Stimulated activated CD4-positive, alpha-beta T cell treated with anti-CD3 and anti-CD28 coated beads, Interleukin-15, amount 100 ng/mL, for 1 hour (primary cell): ENCODE measurements at regions not wholly inside any gene's neighbourhood (a gene's known extent, or its start where the extent isn't known, plus 50 kb on each side); places are given as distances from the start of the nearest gene placed in this dataset.

ENCODE experiments used
- DNase-seq, 2 donors: peaks; one replicate each; pipeline ENCODE4 v3.0.0-alpha.2; 2020; ENCODE audit warnings: low read depth in 1 of 2, low spot score in 1 of 2

DNA sequence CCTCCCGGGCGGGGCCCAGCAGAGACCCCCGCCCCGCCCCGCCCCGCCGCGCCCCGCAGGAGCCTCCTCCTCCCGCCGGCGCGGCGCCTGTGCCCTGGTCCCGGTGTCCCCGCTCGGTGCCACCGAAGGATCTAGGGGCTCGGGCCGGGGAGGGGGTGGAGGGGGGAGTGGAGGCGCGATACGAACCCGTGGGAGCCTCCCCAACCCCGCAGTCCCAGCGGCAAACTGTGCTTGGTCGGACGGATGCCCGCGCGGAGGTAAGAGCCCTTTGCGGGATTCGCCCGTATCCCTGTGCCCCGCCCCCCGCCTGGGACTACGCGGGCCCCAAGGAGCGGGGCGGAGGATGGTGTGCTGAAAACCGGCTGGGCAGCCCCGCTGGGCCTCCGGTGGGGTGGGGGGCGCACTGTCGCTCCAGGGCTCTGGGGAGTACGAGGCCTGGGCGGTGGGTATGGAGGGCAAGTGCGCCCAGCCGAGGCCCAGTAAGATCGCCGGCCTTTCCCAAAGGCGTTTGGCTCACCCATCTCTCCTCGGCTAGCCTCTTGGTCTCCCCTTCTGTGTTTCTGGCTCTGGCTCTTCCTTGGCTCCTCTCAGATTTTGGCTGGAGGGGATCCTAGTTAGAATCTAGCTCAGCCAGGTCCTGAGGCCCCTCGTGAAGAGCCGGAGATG lies 65.6 kb upstream of the POLG start:
- no peak for DNase-seq

DNA sequence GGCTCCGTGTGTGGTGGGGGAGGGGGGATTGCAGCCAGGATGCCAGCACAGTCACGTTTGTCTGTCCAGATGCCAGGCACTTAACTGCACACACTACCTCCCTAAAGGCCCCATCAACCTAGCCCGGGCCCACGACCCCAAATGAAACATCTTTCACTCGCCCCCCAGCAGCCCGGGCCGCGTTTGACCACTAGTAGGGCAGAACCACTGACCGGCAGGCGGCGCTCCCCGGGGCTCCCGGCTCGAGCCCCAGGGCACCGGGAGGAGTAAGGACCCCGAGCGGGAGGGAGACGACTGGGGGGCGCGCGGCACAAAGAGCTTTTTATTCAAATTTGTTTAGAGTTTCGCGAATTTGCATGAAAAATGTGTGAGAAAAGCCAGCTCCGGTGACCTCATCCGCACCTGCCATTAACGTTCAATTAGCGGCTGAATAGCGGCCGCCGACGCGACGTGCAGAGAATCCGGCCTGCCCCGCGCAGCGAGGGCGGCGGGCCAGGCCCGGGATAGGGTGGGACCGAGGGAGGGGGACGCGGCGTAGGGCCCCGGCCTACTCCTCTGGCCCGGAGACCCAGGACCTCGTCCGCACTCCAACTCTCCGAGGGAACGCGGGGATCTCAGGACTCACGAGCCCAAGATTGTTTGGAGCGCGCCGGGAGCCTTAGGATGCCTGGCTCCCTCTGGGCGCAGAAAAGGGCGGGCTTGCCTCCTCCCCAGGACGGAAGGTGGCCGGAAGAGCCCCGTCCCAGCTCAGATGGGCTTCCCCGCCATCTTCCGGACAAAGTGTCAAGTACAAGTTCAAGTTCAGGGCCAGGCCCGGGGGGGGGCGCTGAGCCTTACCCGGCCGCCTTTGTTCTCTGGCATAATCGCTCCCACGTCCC lies 64.9 kb upstream of the POLG start:
- DNase-seq, result no peak

DNA sequence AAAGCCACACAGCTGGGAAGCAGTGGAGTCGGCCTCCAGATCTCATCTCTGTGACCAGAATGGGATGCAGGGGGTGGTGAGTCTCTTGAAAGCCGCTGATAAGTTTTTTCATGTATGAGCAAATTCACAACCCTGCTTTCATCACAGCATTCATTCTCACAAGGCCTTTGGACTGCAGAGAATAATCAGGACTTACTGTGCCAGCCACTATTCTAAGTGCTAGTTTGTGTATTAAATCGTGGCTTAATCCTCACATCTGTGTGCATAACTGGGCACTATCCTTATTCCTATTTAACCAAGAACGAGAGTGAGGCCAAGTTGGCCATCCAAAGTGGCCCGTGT lies 64.2 kb upstream of the POLG start:
- DNase-seq, result no peak

DNA sequence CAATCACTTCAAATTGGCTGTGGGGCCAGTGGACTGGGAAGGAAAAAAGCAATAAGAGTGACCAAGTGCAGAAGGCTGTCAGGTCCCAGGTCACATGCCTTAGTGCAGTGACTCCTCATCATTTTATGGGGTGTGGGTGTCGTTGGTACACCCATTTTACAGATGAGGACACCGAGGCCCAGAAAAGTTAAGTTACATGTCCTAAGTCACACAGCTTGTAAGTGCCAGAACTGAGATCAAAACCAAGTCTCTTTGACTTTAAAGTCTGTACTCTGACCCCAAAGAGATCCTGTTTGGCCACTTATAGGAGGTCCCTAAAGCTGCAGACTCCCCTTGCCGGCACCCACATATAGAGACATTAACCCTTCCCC lies 63.0 kb upstream of the POLG start:
- DNase-seq, result no peak

DNA sequence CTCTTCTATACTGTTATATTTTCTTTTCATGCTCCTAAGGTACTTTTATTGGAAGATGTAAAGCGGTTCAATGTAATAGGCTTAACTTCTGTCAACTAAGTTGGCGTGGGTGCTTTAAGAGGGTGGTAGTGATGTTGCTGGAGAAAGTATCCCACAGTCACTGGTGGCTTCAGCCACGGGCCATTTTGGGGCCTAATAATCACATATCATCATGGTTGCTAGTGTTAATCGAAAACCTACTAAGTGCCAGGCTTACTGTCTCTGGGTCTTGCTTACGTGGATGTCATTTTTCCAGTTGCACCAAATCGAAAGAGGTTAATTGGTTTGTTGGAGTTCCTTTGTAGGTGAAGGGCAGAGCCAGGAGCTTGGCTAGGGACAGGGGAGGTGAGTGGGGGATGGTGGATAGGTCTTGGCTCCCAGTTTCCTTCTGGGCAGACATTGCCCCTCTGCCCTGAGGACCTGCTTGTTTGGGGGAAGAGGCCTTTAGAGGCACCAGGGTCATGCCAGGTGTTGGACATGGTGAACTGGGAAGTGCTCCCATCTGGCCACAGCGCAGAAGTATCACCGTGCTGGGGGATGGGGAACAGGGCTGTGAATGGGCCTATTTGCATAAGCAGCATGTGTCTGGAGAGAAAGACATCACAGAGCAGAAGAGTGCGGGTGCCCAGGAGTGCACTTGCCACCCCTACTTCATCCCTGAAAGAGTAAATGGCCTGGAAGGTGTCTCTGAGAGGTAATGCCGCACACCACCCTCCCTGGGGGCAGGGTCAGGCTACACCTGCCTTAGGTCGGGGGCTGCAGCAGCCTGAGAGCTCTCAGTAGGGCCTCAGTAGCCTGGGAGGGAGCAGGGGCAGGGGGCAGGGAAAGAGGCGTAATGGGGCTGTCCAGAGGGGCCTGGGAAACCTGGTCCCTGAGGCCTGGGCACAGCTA lies 62.4 kb upstream of the POLG start:
- no peak for DNase-seq

DNA sequence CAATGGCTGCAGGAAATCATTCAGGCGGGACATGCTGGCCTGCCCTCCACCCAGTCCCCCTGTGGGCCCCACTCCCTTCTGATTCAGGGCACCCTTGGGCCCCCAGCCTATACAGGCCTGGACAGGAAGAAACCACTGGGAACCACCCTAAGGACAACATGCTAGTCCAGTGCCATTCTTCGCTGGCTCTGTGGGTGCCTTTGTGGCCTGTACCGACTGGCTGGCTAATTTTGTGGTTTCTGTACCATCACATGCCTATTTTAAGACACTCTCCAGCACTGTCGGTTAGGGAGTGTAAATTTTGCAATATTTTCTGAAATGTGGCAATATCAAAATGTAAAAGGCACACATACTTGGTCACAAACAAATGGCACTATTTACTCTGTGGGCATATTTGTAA lies 61.4 kb upstream of the POLG start:
- DNase-seq, result no peak

DNA sequence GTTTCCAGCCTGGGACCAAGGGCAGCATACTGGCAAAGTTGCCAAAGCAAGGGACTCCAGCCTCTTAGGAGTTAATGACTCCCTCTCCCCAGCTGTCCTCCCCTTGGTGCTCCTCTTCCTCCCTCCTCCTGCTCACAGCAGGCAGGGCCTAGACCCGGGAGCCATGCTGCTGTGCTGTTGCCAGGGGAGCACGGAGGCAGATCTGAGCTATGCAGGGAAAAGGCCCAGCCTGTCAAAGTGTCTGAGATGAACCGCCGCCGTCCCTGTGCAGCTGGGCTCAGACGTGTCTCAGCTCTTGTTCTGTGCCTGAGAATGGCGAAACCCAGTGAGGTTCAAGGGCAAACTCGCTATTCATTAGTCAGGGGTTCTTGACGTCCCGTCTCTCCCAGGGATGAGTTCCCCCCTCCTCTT lies 60.8 kb upstream of the POLG start:
- DNase-seq, result no peak

DNA sequence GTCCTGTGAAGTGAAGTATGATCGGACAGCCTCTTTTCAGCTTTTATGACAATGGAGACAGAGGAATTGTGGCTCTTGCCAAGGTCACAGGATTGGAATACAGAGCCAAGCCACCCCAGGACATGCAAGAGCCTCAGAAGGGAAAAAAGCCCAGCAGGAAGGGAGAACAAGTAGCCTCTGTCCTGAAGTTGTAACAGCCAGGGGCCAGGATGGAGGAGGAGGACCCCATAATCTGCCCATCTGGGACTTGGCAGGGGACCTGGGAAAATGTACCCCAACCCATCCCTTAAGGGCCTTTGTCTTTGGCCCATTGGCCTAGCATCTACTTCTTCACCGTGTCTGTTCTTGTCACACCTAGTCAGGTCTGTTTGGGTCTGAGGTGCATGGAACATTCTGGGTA lies 60.4 kb upstream of the POLG start:
- DNase-seq, result no peak

DNA sequence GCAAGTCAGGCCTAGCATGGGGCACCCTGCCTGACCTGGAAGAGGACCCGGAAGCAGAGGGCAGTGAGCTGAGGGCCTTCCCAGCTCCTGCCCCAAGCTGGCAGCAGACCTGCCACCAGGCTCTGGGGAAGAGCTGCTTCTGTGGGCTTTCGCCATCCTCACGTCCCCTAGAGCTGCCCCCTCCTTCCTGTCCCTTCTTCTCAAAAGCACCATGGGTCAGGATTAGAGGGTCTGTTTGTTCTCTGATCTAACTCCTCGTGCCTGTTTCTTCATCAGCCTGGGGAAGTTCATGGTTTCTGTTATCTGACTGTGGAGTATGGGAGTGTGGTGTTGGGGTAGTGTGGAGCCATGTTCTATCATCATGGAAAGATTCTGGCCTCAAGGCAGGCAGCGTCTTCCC lies 58.4 kb upstream of the POLG start:
- DNase-seq, result no peak

DNA sequence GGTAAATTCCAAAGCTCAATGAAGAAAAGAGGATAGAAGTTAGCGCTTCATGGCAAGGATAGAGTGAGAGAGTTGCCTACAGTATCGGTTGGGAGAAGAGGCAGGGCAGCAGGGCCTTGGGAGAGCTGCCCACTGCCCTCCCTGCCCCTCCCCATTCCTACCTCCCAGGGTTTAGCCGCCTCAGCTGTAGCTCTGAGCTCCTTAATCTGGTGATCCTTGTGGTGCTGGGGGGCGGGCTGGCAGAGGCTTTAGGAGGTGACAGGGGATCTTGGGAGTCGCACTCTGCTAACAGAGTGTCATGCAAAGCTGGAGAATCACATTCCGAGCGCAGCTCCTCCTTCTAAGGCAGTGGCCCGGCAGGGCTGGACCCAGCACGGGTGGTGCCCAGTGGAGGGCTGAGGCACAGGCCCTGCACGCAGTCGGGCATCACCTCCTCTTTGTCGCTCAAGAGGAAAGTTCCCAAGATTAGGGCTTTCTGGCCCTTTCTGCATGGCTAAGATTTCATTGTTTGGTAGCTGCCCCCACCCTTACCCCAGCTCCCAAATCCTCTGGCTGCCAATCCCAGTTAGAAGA lies 57.1 kb upstream of the POLG start:
- DNase-seq, result no peak

DNA sequence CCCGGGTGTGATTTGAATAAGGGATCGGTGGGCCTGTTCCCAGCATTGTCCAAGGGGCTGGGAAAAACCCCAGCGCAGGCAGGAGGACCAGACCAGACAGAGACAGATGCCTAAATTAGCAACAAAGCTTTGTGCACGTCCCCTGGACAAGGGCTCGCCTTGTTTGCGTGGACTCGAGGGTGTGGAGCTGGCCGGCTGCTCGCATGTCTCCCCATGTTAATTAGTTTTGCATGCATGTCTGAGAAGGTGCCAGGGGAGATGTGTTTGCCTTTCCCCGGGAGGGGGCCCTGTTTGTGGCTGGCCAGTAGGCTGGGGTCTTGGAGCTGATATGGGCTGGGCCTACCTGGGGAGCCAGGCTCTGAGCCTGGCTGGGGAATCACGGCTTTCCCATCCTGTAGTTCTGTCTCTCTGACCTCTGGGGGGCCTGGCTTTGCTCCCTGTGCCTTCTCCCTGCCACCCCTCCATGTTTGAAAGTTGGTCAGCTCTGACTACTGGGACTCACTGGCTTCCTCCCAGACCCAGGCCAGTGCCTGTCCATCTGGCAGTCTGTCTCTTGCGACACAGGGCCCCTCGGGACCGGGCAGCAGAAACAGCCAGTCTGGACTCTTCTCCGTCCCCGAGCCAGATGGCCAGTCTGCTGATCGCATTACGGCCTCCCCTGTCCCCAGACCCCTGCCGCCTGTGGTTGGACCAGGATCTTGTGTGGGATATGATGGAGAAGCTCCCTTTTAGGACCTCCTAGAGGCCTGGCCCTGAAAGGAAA lies 55.4 kb upstream of the POLG start:
- no peak for DNase-seq

DNA sequence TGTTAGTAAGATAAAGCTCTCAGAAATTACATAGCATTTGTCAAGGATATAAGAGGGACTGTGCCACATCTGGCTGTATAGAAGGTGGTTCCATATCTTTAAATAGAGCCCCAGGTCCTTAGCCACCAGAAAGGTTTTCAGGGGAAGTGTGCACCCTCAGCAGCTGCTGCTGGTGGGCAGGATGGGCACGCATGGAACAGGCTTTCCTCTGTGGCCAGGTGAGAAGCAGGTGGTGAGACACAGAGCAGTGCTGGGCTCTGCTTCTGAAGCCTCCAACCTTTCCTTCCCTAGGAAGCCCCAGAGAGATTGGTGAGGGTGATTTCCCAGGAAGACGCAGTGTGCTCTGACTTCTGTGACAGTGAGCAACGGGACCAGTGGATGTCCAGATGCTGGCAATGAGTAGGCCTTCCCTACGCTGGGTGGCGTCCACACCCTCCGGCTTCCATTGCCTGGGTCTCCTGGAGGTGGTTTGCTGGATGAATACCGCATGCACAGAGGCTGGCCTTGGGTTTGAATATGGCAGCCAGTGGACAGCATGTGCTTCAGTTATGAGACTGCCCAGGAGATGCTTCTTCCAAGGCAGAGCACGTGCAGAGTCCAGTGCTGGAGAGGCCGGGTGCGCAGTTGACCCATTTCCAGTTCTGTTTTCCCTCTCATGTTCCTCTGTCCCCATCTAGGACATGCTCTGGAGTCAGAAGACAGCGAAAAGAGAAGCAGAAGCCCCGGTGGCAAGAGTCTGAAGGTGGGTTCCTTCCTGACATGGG lies 52.7 kb upstream of the POLG start:
- no peak for DNase-seq

DNA sequence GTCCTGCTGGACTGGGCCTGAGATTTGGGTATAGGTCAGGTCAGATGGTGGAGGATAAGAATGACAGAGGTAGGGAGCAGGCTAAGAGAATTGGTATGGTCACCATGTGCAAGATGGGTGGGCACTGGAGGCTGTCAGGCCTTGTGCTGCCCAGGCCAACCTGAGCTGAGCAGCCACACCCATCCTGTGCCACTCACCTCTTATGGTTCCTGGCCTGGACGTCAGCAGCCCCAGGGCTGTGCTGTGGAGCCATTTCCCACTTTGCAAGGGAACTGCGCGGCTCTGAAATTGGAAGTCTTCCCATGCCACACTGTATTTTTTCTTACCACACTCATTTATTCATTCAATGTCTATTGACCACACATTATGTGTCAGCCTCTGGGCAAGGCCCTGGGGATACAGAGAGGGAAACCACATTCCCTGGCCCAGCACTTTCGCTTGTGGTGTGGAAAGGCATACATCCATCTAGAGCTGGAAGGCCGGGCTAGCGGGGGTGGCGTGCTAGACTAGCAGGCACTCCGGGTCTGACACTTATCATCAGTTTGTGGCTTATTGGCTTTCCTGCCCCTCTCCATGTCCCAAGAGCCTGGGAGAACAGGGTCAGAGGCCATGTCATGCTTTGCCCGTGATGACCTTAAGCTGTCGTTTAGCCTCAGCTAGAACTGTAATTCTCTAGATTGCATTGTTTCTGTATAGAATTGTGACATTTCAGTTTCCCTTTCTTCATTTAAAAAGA lies 51.1 kb upstream of the POLG start:
- no peak for DNase-seq
